ENCODE measurements at regions not wholly inside any gene's neighbourhood (a gene's known extent, or its start where the extent isn't known, plus 50 kb on each side); places are given as distances from the start of the nearest gene placed in this dataset.

- TF ChIP-seq MYC (IDR thresholded peaks at IDR 0.05; ENCODE audit: low read depth, low read length) (no peak), JUN (IDR thresholded peaks at IDR 0.05; ENCODE audit: borderline replicate concordance, insufficient read depth, insufficient read length, low read depth) (no peak), EZH2 (IDR thresholded peaks at IDR 0.05; ENCODE audit: borderline replicate concordance, low read depth, low read length, severe bottlenecking) (no peak)
- POLR2A ChIA-PET = no interaction called here
- BruUV-seq (replicated peaks) = no TSS peak
- Histone ChIP-seq H3K9me3 (replicated peaks; ENCODE audit: control insufficient read depth, insufficient read depth, low read length) (no peaks in the 10 kb centered on the region), H3K9ac (replicated peaks; ENCODE audit: extremely low read depth, insufficient read depth, low read length) (no peak overlapping the region), H4K20me1 (replicated peaks; ENCODE audit: control insufficient read depth, extremely low read depth, insufficient read depth, low read length) (no peaks in the 10 kb centered on the region), H3K4me2 (ENCODE audit: insufficient read depth, low read length) (no peak overlapping the region), H2AFZ (ENCODE audit: low read depth, low read length) (no peak overlapping the region), H3K79me2 (ENCODE audit: control insufficient read depth, insufficient read depth, low read length) (no peaks in the 10 kb centered on the region), H3K27ac (ENCODE audit: insufficient read depth, low read depth, low read length) (no peak overlapping the region), H3K4me3 (replicated peaks in 1 of 3; ENCODE audit: insufficient read depth in 1 of 3, low read depth in 1 of 3, low read length in 3 of 3) (no peak overlapping the region), H3K36me3 (ENCODE audit: control insufficient read depth in 2 of 2, extremely low read depth in 1 of 2, insufficient read depth in 2 of 2, low read length in 2 of 2) (no peaks in the 10 kb centered on the region), H3K9me1 (replicated peaks; ENCODE audit: control insufficient read depth, extremely low read depth, insufficient read depth, low read length) (no peaks in the 10 kb centered on the region), H3K27me3 (ENCODE audit: control insufficient read depth in 2 of 2, insufficient read depth in 2 of 2, low read length in 2 of 2) (no peaks in the 10 kb centered on the region), H3K4me1 (ENCODE audit: control insufficient read depth, extremely low read depth, insufficient read depth, low read length) (no peaks in the 10 kb centered on the region)
- no peak for DNase-seq (ENCODE audit: low read depth, low spot score)
- FAIRE-seq = no peak
- intact Hi-C loops (cut with micrococcal nuclease) (no loop called here), dilution Hi-C loops (cut with MboI; ENCODE audit: extremely low pct_ligation_motif_present, low sequenced_read_pairs) (no loop called here)
- CTCF ChIA-PET = no interaction called here
Measured at GRCh38 chr4:134126955-134127354, 74.6 kb downstream of the PABPC4L start.

DNA sequence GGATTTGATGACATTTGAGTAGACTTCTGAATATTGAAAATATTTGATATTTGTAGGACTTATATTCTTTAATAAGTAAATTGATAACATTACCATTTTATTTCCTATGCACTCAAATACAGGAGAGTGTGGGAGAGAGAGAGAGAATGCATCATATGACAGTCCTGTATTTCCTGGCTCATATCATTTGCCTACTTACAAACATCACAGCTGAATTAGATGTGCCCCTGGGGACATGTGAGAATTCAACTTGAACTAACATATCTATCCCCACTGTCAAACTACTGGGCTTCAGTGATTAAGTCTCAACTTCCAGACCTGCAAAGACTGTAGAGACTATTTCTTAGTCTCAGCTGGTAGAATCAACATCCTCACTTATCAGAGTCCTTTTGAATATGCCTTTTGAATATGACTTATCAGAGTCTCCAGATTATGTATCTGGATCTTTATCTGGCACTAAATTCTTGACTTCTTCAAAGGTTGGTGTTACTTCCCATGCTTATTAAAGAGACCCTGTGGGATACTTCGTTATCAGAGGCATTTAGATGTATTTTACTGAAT is 75.5 kb downstream of the PABPC4L start:
- Histone ChIP-seq H3K4me2 (ENCODE audit: insufficient read depth, low read length) (no peak overlapping the region), H3K9me3 (replicated peaks; ENCODE audit: control insufficient read depth, insufficient read depth, low read length) (no peaks in the 10 kb centered on the region), H3K27me3 (ENCODE audit: control insufficient read depth in 2 of 2, insufficient read depth in 2 of 2, low read length in 2 of 2) (no peaks in the 10 kb centered on the region), H3K4me3 (replicated peaks in 1 of 3; ENCODE audit: insufficient read depth in 1 of 3, low read depth in 1 of 3, low read length in 3 of 3) (no peak overlapping the region), H3K4me1 (ENCODE audit: control insufficient read depth, extremely low read depth, insufficient read depth, low read length) (no peaks in the 10 kb centered on the region), H3K36me3 (ENCODE audit: control insufficient read depth in 2 of 2, extremely low read depth in 1 of 2, insufficient read depth in 2 of 2, low read length in 2 of 2) (no peaks in the 10 kb centered on the region), H3K27ac (ENCODE audit: insufficient read depth, low read depth, low read length) (no peak overlapping the region), H3K9ac (replicated peaks; ENCODE audit: extremely low read depth, insufficient read depth, low read length) (no peak overlapping the region), H3K9me1 (replicated peaks; ENCODE audit: control insufficient read depth, extremely low read depth, insufficient read depth, low read length) (no peaks in the 10 kb centered on the region), H3K79me2 (ENCODE audit: control insufficient read depth, insufficient read depth, low read length) (no peaks in the 10 kb centered on the region), H4K20me1 (replicated peaks; ENCODE audit: control insufficient read depth, extremely low read depth, insufficient read depth, low read length) (no peaks in the 10 kb centered on the region), H2AFZ (ENCODE audit: low read depth, low read length) (no peak overlapping the region)
- BruUV-seq (replicated peaks) = no TSS peak
- CTCF ChIA-PET = no interaction called here
- FAIRE-seq (no peak), DNase-seq (ENCODE audit: low read depth, low spot score) (no peak)
- TF ChIP-seq EZH2 (IDR thresholded peaks at IDR 0.05; ENCODE audit: borderline replicate concordance, low read depth, low read length, severe bottlenecking) (no peak), POLR2A (IDR thresholded peaks at IDR 0.05; ENCODE audit: low read depth, low read length) (no peak), FOS (IDR thresholded peaks at IDR 0.05; ENCODE audit: borderline replicate concordance, insufficient read depth, low read length) (no peak), POLR2AphosphoS5 (IDR thresholded peaks at IDR 0.05; ENCODE audit: insufficient read depth, low read depth, low read length) (no peak), JUN (IDR thresholded peaks at IDR 0.05; ENCODE audit: borderline replicate concordance, insufficient read depth, insufficient read length, low read depth) (no peak), MYC (IDR thresholded peaks at IDR 0.05; ENCODE audit: low read depth, low read length) (no peak), CTCF (IDR thresholded peaks at IDR 0.05; ENCODE audit: extremely low read depth in 1 of 2, insufficient read depth in 1 of 2, low read depth in 1 of 2, low read length in 2 of 2) (no peak), GATA2 (IDR thresholded peaks at IDR 0.05; ENCODE audit: insufficient read depth, insufficient read length, low read depth, low read length) (no peak)
- TF ChIP-seq, protein P1, sequence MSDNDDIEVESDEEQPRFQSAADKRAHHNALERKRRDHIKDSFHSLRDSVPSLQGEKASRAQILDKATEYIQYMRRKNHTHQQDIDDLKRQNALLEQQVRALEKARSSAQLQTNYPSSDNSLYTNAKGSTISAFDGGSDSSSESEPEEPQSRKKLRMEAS (IDR thresholded peaks at IDR 0.05; ENCODE audit: insufficient read depth, insufficient read length) = no peak
- POLR2A ChIA-PET = no interaction called here
- dilution Hi-C loops (cut with MboI; ENCODE audit: extremely low pct_ligation_motif_present, low sequenced_read_pairs) = no loop called here
- intact Hi-C loops (cut with micrococcal nuclease) = no loop called here
